ENCODE measurements at regions not wholly inside any gene's neighbourhood (a gene's known extent, or its start where the extent isn't known, plus 50 kb on each side); places are given as distances from the start of the nearest gene placed in this dataset.
"Not testable (repeated sequence)": the region's sequence is repeated elsewhere in the genome, so short reads cannot be mapped to it uniquely, and the experiment has no call there.

DNA sequence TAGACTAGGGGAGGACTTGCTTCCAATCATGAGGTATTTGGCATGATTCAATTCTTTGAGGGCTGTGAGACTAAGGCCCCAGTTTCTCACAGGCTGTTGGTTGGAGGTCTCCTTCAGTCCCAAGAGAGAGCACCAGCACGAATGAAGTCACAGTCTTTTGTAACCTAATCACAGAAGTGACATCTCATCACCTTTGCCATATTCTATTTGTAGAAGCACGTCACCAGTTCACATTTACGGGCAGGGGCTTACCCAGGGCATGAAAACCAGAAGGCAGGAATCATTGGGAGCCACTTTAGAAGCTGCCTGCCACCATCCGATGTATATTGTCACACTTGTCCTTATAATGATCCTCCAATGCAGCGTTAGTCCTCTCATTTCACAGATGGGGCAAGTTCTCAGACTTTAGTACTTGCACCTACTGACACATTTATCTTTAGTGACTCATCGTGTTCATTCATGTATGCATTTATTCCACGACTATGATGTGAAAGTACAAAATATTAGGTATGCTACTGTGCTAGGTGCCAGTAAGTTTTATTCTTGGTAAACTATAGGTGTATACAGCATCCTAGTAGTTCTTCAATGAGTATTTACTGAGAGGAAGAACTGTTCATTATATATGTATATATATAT is 163.8 kb upstream of the PGRMC2 start:
- no peak for DNase-seq (ENCODE audit: low spot score)

DNA sequence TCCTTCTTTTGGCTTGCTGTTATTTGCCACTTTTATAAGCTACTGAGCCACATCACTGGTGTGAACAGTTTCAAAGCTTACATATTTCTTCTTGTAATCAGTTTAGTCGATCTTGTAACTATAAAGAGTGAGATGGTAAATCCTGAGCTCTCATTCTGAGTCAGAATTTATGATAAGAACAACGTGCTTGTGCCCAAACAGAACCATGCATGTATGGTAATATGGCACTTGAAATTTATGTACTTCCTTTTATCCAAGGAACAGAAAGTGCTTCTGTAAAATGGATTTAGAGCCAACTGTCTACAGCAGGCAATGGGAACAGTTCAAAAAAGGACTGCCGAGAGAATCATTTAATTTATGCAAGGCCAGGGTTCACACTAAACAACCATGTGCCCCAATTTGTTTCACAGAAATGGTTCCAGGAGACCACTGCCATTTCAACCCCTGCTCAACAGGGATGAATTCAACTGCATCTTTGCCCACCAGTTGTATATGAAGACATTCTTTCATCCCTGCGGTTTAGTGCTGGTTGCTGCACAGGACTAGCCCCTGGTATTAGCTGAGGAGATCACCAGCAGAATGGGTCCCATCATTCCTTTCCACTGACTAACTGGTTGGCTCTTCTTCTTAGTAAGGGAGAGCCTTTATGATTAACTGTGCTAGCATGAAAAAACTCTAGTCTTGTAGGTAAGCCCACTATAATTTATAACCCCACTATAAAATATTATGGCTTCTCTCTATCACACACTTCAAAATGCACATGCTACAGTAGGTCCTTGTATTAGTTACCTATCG is 162.9 kb upstream of the PGRMC2 start:
- no peak for DNase-seq (ENCODE audit: low spot score)

DNA sequence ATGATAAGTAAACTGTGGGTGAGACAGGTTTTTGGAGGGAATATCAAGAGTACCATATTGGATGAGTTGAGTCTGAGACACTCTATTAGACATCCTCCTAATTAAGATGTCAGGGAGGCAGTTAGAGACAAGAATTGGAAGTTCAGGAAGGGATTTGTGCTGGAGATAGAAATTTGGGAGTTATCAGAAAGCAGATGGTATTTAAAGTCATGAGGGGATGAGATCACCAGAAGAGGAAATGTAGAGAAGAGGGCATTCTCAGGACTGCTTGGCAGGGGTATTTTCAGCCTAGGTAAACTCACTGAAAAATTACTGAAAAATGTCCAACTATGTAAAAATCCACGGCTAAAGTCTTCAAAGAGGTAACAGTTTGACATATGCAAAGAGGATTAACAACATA is 161.6 kb upstream of the PGRMC2 start:
- DNase-seq (ENCODE audit: low spot score): no peak

DNA sequence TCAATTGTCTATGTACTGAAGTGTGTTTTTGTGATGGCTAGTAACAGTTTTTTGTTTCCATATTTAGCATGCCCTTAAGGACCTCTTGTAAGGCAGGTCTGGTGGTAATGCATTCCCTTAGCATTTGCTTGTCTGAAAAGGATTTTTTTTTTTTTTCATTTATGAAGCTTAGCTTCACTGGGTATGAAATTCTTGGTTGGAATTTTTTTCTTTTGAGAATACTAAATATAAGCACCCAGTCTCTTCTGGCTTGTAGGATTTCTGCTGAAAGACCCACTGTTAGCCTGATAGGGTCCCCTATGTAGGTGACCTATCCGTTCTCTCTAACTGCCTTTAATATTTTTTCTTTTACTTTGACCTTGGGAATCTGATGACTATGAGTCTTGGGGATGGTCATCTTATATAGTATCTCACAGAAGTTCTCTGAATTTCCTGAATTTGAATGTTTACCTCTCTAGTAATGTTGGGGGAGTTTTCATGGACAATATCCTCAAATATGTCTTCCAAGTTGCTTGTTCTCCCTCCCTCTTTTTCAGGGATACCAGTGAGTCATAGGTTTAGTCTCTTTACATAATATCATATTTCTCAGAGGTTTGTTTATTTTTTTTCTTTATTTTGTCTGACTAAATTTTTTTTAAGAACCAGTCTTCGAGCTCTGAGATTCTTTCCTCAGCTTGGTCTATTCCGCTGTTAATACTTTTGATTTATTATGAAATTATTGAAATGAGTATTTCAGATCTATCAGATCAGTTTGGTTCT is 157.1 kb upstream of the PGRMC2 start:
- no peak for DNase-seq (ENCODE audit: low spot score)

DNA sequence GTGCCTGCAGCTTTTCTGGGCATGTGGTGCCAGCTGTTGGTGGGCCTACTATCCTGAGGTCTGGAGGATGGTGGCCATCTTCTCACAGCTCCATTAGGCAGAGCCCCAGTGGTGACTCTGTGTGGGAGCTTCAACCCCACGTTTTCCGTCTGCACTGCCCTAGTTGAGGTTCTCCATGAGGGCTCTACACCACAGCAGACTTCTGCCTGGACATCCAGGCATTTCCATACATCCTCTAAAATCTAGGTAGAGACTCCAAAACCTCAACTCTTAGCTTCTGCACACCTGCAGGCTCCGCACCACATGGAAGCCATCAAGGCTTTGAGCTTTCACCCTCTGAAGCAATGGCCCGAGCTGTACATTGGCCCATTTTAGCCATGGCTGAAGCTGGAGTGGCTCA is 153.3 kb upstream of the PGRMC2 start:
- no peak for DNase-seq (ENCODE audit: low spot score)

DNA sequence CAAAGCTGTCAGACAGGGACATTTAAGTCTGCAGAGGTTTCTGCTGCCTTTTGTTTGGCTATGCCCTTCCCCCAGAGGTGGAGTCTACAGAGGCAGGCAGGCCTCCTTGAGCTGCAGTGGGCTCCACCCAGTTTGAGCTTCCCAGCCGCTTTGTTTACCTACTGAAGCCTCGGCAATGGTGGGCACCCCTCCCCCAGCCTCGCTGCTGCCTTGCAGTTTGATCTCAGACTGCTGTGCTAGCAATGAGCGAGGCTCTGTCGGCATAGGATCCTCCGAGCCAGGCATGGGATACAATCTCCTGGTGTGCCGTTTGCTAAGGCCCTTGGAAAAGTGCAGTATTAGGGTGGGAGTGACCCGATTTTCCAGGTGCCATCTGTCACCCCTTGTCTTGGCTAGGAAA is 149.4 kb upstream of the PGRMC2 start:
- DNase-seq (ENCODE audit: low spot score): not testable (repeated sequence)

DNA sequence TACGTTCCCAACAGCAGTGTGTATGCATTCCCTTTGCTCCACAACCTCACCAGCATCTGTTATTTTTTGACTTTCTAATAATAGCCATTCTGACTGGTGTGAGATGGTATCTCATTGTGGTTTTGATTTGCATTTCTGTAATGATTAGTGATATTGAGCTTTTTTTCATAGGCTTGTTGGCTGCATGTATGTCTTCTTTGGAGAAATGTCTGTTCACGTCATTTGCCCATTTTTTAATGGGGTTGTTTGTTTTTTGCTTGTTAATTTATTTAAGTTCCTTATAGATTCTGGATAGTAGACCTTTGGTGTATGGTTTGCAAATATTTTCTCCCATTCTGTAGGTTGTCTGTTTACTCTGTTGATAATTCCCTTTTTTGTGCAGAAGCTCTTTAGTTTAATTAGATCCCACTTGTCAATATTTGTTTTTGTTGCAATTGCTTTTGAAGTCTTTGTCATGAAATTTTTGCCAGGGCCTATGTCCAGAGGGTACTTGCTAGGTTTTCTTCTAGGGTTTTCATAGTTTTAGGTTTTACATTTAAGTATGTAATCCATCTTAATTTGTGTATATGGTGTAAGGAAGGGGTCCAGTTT is 141.5 kb upstream of the PGRMC2 start:
- not testable (repeated sequence) for DNase-seq (ENCODE audit: low spot score)

DNA sequence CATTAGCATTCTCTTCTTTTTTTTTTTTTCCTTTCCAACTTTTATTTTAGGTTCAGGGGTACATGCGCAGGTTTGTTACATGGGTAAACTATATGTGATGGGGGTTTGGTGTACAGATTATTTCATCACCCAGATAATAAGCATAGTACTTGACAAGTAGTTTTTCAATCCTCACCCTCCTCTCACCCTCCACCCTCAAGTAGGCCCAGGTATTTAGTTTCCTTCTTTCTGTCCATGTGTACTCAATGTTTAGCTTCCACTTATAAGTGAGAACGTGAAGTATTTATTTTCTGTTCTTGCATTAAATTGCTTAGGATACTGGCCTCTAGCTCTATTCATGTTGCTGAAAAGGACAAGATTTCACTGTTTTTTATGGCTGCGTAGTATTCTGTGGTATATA is 140.8 kb upstream of the PGRMC2 start:
- no peak for DNase-seq (ENCODE audit: low spot score)

DNA sequence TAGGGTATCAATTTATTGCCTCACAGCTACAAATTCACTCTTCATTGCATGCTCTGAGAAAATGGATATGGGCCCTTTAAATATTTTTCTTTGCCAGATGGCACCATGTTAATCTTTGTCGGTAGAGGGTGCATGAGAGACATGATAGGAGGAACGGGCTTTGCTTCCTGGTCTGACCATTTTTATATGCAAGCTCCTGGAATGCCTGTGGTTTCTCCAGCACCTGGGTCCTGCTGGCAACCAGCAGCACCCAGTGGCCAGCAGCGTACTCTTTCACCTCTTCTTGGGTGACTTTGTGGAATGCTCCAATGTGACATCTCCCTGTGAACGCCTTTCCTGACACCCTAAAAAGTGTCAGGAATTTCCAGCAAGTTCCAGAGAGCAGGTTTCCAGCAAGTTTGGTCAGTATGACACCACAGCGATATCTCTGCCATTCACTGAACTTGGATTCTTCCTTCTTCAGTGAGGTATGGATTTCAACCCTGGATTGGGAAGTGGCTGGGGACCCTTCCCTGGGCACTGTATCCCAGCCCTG is 140.3 kb upstream of the PGRMC2 start:
- peak; percentile 71 for DNase-seq (ENCODE audit: low spot score)

DNA sequence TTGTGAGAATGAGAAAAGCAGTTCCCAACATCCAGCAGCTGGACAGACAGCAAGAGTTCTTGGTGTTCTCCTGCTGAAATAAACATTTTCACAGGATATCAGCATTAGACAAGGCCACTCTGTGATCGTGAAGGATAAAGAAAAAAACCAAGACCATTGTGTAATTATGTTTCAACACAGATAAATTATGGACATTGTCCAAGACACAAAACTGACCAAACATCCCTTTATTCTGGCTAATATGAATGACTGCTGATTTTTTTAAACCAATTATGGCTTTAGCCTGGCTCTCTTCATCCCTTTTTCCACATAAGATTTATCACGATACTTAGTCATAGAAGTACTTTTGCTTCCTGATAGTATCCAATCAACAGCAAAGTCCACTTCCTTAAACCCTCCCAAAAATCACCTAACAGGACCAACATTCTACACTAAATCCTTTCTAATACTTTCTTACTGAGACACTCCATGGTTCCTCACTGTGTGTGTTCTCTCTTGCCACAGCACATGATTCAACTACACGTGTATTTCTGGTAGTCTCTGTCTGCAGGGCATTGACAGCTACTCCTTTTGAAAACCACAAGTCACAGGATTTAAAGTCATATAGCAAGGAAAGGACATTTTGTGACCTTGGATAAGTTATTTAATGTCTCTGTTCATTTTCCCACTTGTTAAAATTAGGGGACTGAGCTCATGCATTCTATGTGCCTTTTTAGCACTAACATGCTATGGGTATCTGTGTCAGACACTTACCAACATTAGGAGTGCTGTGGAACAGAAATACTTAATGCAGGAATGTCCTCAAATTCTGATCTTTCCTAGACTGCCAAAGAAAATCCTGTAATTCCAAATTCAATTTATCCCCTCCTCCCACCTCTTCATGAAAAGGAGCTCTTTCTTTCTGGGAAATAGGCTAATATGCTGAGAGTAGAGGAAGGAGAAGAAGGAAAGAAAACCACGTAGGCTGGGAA is 137.2 kb upstream of the PGRMC2 start:
- no peak for DNase-seq (ENCODE audit: low spot score)

DNA sequence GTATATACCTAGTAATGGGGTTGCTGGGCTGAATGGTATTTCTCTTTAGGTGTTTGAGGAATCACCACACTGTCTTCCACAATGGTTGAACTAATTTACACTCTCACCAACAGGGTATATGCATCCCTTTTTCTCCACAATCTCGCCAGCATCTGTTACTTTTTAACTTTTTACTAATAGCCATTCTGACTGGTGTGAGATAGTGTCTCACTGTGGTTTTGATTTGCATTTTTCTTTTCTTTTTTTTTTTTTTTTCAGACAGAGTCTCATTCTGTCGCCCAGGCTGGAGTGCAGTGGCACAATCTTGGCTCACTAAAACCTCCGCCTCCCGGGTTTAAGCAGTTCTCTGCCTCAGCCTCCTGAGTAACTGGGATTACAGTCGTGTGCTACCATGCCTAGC is 134.7 kb upstream of the PGRMC2 start:
- DNase-seq (ENCODE audit: low spot score): not testable (repeated sequence)

DNA sequence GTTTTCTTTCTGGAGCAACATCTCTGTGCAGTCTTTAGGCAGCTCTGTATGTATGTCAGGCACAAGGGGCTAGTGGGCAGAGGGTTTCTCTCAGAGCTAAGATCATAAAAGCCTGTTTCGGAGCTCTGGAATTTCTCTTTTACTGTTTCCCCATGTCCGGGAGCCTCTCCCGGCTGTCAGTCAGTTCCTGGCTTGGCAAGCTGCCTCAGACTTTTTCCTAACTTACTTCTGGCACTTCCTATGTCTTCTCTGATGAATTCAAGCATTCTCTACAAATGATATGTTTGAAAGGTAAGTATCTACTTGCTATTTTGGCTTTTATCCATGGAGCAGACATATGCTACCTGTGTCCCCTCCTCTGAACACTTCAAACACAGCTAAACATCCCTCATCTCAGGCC is 129.3 kb upstream of the PGRMC2 start:
- no peak for DNase-seq (ENCODE audit: low spot score)

DNA sequence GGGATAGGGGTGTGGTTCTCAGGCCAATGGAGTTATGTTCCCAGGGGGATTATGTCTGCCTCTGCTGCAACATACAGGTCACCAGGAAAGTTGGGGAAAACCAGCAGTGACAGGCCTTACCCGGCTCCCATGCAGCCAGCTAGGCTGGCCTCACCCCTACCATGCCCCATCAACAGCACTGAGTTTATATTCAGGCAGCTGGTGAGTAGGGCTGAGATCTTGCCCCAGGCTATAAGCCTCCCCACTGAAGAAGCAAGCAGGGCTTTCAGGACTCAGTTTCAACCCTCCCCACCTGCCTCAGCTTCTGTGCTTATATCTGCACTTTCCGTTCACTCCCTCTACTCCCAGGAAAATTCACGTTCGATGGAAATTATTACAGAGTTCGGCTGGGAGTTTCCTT is 122.4 kb upstream of the PGRMC2 start:
- no peak for DNase-seq (ENCODE audit: low spot score)

DNA sequence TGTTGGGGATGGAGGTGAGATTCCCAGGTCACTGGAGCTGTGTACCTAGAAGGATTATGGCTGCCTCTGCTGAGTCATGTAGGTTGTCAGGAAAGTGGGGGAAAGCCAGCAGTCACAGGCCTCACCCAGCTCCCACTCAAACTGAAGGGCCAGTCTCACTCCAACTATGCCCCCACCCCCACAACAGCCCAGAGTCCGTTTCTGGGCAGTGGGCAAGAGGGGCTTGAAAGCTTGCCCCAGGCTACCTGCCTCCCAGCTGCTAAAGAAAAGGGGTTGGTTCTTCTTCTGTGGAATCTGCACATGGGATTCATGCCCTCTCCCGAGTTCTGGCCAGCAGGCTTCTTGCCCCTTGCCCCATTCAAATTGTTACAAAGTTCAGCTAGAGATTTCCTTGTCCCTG is 116.0 kb upstream of the PGRMC2 start:
- DNase-seq (ENCODE audit: low spot score): no peak

DNA sequence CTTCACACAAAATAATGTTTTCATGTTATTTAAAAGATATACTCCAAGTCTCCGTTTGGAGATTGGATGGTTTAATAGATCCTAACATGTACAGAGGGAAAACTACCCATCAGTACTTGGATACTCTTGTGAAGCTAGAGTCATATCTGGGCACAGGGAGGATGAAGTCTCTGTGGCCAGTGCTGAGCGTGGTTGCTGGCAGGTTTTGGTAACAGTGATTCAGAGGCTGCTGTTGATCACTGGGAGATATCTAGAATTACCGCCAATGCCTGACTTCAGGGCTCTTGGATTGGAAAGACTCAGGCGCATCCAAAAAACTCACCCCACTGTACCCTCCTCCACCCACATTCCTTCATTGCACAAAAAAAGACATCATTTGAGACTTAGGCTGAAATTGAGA is 107.2 kb upstream of the PGRMC2 start:
- DNase-seq (ENCODE audit: low spot score): no peak

DNA sequence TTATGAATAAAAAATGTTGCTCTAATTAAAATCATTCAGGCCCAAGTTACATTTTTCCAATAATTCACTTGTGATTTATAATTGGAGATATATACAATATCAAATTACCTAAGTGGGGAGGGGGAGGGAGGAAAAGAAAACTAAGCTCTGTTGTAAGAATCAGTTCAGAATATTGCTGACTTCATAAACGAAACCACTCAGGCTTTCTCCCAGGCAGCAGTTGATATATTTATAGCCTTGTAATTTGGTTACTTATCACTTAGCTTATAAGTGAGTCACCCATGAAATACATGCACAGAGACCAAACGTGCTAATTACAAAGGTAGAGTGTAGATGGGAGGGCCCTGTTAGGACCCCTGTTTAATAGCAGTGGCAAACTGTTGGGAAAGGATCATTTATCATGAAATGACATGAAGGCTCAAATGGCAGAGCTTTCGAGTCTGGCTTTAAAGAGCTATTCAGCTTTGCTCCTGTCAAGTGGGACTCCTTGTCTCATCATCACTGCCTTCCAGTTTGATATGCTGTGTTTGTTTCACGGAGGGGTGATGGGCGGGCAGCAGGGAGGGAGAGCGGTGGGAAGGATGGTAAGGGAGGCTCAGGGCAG is 105.6 kb upstream of the PGRMC2 start:
- no peak for DNase-seq (ENCODE audit: low spot score)

DNA sequence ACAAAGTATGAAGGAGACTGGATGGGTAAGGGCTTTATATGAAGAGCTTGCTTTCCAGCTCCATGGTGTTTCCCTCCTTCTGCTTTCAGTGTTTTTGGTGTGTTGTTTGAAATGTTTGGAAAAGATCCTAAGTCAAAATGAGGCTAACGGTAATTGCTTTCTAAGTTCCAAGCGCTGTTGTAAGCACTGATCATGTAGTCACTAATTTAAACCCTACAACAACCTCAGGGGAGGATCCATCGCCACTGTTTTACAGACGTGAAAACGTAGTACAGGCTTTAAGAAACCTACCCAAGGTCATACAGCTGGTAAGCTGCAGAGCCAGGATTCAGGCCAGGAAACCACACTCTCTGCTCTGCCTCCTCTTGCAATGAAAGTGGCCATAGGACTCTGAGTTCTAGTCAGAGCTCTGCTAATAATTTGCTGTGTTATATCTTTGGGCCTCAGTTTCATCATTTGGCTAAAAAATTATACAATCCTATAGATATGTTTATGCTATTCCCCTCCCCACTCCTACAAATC is 102.9 kb upstream of the PGRMC2 start:
- DNase-seq (ENCODE audit: low spot score): no peak

DNA sequence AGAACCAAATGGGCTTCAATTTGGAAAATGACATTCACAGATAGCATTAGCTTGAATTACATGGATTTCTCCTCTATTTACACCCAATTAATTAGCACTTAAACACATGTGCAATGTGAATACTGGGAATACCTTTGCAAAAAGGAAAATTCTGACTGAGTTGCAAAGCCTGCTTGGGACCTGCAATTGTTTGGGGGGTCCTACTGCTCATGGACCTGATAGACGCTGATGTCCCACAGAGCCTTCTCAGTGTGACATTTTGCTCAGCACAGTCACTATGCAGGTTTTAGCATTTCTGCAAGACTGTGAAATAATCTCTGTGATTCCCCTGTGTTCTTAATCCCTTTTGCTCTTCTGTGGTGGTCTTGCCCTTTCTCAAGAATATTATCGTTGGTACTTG is 101.2 kb upstream of the PGRMC2 start:
- no peak for DNase-seq (ENCODE audit: low spot score)

DNA sequence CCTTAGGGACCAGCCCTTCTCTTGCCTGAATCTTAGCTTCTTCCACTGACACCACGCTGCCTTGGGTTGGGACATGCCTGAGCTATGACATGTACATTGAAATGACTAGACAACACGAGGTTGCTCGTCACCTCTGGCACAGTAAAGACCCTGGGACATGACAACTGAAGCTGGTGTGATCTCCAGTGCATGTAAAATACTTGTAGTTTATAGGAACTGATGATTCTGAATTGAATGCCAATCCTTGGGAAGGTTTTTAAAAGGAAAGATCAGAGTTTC is 100.7 kb upstream of the PGRMC2 start:
- DNase-seq (ENCODE audit: low spot score): no peak

DNA sequence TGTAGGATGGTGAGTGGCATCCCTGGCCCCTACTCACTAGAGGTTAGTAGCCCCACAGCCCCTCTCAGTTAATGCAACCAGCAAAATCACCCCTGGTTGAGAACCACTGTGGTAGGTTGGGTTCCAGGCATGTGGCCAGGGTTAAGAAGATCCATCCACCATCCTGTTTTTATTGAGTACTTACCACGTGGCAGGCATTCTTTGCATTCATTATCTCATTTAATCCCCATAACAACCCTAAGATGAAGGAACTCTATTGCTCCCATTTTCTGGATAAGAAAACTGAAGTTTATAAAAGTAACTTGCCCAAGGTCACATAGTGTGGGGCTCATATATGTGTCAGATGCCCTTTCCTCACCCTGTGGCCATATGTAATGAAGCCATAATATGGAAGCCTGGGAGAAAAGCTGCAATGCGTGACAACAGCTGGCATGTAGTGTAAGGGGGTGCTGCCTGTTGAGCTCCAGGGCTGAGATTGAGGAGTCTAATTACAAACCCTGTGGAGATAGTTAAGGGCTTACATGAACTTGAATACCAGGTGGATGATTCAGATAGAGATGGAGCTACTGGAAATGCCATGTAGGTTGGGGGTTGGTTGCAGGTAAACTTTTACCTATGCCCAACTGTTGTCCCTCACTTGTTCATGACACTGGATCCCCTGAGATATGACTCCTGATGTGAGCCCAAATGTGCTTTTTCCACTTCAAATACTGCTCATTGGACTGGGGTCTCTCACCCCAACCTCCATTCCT is 100.2 kb upstream of the PGRMC2 start:
- no peak for DNase-seq (ENCODE audit: low spot score)

Data from AG08396 (cell line).